GM18508 (cell line): ENCODE measurements at regions not wholly inside any gene's neighbourhood (a gene's known extent, or its start where the extent isn't known, plus 50 kb on each side); places are given as distances from the start of the nearest gene placed in this dataset.

Experiments used
- ATAC-seq: cut with Tn5 transposase; IDR thresholded peaks from one replicate; pipeline ENCODE4 v1.9.1; 2021; ENCODE audit warnings: moderate number of reproducible peaks; ENCODE audit not compliant: insufficient read depth, unreplicated experiment

- no peak for ATAC-seq
These were observed 167.5 kb downstream of the BTG1 start for GRCh38 chr12:91978143-91978542.

DNA sequence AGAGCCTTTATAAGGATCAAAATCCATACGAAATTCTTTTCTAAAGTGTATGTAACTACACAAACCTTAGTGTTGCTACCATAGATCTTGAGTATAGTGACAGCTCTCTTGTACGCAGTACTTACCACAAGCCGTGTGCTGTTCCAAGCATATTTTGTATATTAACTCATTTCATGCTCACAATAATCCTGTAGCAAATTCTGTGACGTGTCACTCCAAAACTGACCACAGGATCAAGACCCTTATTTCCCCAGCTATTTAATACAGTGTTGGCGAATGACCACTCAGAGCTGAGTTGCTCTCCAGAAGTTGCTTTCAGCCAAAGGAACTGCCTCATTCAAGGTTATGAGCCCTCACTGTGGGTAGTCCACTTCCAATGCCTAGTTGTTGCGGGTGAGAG is 169.8 kb downstream of the BTG1 start:
- ATAC-seq = no peak

DNA sequence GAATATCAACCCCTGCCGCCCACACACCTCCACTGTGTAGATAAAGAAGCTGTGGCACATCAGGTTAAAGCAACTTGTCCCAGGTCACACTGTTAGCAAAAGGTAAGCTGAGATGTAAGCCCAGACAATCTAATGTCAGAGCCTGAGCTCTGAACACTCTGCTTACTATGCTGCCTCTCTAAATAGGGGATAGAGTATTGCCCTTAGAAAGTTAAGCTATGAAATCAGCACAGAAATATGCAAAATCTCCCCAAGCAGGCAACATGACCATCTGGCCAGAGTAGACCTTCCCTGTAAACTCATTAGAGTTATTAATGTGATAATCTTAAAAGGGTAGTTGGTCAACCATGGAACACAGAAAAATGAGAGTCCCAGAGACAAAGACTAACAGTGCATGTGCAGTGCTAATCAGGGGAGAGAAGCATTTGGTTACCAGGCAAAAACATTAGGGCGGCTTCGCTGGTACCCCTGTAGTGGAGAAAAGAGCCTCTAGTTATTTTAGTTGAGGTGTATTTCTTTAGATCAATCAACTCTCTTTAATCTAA is 171.0 kb downstream of the BTG1 start:
- no peak for ATAC-seq

DNA sequence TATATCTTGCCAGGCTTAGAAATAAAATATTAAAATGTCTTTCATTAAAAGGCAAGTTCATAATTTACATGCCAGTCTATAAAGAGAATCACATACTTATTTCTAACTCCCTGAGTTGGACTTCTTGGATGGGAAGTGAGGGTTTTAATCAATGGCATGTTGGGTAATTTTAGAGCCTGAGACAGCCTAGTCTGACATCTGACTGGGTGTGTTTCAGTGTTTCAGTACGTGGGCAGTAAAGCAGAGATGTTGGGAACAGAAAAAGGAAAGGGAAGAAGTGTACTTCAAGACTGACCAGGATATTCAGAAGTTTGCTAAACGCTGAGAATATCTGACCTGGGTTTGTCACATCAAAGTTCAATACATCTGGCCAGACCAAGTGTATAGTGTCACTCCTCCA is 171.8 kb downstream of the BTG1 start:
- ATAC-seq = no peak

- no peak for ATAC-seq
These were observed 172.8 kb downstream of the BTG1 start for GRCh38 chr12:91972896-91973295.

DNA sequence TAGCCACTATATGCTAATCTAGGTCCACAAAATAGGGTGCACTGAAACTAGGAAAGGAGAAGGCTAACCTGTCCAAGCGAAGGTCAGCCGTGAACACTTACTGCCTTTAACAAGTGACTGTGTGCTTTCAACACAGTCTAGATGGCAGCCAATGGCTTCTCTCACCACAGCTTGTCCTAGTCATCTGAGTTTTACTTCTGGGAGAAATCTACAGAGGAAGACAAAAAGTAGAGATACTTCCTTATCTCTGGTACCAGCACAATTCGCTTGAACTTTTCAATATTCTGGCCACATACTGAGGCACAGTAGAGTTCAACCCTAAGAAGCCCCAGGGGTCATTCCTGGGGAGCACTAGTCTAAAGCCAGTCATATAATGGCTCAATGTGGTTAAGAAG is 176.9 kb downstream of the BTG1 start:
- ATAC-seq = no peak

GRCh38 chr12:91968076-91968776 is 177.4 kb downstream of the BTG1 start:
- ATAC-seq = no peak

- no peak for ATAC-seq
These were observed 178.1 kb downstream of the BTG1 start for GRCh38 chr12:91967590-91967989.

DNA sequence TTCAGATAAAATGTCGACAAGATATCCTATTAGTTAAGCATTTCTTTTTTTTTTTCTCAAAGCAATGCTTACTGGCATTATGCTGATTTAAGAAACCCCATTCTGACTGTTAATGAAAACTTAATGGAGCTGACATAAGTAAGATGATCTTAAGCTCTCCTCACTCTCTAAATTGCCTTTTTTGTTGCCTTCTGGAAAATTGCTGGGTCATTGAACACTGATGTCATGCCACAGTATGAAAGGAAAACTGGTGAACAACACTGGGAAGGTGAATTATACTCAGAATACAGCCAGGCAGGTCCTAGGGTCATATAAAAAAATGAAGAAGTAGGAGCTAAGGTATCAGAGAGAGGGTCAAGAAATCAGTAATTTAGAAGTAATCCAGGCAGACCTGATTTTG is 179.9 kb downstream of the BTG1 start:
- no peak for ATAC-seq

DNA sequence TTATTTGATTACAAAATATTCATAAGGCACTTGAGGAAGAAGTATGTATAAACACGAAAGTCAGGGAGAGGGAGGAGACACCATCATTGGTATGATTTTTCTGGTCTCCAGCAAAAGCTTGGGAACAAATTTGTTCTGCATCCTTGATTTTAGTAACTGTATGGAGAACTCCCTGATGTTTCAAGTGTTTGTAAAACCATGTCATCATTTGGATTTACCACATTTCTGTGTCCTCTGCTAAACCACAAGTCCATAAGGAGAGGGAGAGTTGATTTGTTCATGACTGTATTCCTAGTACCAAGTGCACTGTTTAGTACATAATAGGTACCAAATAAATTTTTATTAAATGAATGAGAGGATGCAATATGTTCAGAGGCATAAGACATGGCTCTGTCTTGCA is 181.1 kb downstream of the BTG1 start:
- ATAC-seq = no peak

DNA sequence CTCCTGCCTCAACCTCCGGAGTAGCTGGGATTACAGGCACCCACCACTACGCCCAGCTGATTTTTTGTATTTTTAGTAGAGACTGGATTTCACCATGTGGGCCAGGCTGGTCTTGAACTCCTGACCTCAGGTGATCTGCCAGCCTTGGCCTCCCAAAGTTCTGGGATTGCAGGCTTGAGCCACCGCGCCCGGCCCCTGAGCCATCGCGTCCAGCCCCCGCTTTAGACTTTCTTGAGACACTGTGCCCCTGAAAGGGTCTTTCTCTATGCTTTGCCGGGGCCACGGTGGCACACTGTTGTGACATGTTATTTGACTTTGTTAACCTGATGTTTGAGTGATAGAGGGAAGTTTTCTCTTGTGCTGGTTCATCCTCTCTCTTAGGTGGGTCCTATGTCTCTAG is 186.4 kb downstream of the BTG1 start:
- ATAC-seq = no peak

DNA sequence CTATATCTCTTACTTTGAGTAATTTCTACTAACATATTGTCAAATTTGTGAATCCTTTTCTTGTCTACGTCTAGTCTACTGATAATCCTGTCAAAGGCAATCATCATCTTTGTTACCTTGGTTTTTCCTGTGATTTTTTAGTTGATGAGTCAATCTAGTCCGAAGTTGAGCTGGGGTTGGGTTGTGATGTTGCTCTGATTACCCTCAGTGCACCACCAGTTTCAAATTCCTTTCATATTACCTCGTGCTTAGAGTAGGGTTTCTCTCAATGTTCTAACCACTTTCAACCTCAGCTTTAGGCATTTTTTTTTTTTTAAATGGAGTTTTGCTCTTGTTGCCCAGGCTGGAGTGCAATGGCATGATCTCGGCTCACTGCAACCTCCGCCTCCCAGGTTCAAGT is 186.8 kb downstream of the BTG1 start:
- ATAC-seq = no peak

DNA sequence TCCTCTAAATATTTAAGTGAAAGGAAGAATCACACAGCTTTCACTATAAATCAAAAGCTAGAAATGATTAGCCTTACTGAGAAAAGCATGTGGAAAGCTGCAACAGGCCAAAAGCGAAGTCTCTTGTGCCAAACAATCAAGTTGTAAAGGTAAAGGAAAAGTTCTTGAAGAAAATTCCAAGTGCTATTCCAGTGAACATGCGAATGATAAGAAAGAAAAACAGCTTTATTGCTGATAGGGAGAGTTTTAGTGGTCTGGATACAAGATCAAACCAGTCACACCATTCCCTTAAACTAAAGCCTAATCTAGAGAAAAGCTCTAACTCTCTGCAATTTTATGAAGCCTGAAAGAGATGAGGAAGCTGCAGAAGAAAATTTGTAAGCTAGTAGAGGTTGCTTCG is 190.9 kb downstream of the BTG1 start:
- no peak for ATAC-seq

DNA sequence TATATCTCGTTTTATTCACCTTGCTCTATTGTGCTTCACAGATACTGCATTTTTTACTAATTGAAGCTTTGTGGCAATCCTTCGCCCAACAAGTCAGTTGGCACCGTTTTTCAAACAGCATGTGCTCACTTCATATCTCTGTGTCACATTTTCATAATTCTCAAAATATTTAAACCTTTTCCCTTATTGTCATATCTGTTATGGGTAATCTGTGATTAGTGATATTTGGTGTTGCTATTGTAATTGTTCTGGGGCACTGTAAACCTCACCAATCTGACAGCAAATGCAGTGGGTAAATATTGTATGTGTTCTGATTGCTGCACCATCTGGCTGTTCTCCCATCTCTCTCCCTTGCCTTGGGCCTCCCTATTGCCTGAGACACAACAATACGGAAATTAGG is 191.3 kb downstream of the BTG1 start:
- ATAC-seq = no peak

DNA sequence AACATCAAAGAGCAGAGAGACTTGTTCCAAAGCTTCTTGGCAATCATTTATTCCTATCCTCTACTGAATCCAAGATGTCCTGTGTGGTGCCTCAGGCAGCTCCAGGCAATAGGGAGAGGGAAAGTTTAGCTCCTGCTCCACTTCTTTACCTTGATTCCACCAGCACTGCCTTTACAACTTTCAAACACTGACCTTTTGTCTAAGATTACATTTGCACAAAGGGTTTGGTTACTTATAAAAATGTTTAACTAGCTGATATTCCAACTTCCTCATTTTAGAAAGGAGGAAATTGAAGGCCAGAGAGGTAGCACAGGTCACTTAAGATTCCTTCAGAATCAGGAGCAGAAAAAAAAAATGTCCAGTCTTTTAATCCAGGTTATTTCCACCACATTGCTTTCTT is 192.7 kb downstream of the BTG1 start:
- ATAC-seq = no peak

DNA sequence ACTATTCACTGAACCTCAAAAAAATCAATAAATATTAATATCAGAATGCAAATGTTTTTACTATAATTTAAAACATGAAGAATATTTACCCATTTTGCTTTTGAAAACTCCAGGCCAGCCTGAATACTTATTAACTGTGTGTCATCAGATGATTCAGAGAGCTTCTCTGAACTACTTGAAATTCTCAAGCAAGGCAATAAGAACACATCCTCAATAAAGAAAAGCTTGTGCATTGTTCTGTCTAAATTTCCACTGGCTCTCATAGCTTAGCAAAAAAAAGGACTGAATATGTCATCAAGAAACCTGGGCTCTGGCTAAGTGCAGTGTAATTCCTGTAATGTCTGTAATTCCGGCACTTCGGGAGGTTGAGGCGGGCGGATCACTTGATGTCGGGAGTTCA is 194.1 kb downstream of the BTG1 start:
- no peak for ATAC-seq

DNA sequence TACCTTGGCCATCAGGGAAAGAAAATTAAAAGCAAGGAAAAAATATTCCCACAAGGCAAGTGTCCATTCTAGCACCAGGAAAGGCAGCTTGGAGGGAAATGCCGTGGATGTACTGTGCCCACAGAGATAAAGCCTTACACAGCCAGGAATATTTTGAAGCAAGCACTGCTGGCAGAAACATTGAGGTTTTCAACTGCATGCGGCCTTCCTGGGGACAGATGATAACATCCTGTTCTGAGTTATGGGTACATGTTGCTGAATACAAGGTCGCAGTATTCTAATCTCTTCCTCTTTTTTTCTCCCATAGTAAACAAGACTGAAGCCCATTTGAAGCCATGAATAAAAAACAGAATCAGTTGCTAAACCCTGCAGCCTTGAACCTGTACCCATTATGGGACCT is 197.1 kb downstream of the BTG1 start:
- no peak for ATAC-seq

GRCh38 chr12:91947459-91947858 is 198.2 kb downstream of the BTG1 start:
- ATAC-seq = peak; percentile 95

GRCh38 chr12:91944637-91945036 is 201.0 kb downstream of the BTG1 start:
- ATAC-seq = no peak

- ATAC-seq = no peak
These were observed 204.6 kb downstream of the BTG1 start for GRCh38 chr12:91940826-91941570.

- ATAC-seq = no peak
These were observed 205.3 kb downstream of the BTG1 start for GRCh38 chr12:91940322-91940721.

DNA sequence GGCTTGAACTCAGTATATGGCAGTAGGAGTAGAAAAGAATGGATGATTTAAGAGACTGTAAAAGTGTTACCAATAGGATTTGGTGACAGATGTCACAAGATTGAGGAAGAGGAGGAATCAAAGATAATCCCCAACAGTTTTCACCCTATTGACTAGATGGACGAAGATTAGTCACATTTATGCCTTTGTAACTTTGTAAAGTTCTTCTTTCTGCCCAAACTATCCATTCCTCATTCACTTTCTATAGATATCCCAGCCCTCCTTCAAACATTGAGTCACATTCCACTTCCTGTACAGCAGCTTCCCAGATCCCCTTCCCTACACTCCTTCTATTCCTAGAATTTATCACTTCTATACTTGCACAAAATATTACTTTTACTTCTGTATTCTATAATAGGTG is 207.9 kb downstream of the BTG1 start:
- no peak for ATAC-seq
